Neural progenitor cell (in vitro differentiated cells): ENCODE measurements at regions not wholly inside any gene's neighbourhood (a gene's known extent, or its start where the extent isn't known, plus 50 kb on each side); places are given as distances from the start of the nearest gene placed in this dataset.
"Not testable (repeated sequence)": the region's sequence is repeated elsewhere in the genome, so short reads cannot be mapped to it uniquely, and the experiment has no call there.

Experiments
- EZH2 ChIP-seq: fragments of 200-600 bp; sonication (generic); IDR thresholded peaks from 2 replicates; pipeline ENCODE4 v1.6.1; 2017; ENCODE audit warnings: antibody characterized with exemption, mild to moderate bottlenecking, moderate library complexity
- TF ChIP-seq, protein P1 (sequence below): fragments of 200-600 bp; sonication (generic); IDR thresholded peaks from 2 replicates; pipeline ENCODE4 v1.5.1; 2017; ENCODE audit warnings: antibody characterized with exemption, mild to moderate bottlenecking

- TF ChIP-seq, protein P1, sequence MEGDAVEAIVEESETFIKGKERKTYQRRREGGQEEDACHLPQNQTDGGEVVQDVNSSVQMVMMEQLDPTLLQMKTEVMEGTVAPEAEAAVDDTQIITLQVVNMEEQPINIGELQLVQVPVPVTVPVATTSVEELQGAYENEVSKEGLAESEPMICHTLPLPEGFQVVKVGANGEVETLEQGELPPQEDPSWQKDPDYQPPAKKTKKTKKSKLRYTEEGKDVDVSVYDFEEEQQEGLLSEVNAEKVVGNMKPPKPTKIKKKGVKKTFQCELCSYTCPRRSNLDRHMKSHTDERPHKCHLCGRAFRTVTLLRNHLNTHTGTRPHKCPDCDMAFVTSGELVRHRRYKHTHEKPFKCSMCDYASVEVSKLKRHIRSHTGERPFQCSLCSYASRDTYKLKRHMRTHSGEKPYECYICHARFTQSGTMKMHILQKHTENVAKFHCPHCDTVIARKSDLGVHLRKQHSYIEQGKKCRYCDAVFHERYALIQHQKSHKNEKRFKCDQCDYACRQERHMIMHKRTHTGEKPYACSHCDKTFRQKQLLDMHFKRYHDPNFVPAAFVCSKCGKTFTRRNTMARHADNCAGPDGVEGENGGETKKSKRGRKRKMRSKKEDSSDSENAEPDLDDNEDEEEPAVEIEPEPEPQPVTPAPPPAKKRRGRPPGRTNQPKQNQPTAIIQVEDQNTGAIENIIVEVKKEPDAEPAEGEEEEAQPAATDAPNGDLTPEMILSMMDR = not testable (repeated sequence)
- TF ChIP-seq EZH2 = not testable (repeated sequence)
Observed at GRCh38 chr2:123683797-123684196, 341.3 kb upstream of the CNTNAP5 start.
